ENCODE measurements at regions not wholly inside any gene's neighbourhood (a gene's known extent, or its start where the extent isn't known, plus 50 kb on each side); places are given as distances from the start of the nearest gene placed in this dataset.

DNA sequence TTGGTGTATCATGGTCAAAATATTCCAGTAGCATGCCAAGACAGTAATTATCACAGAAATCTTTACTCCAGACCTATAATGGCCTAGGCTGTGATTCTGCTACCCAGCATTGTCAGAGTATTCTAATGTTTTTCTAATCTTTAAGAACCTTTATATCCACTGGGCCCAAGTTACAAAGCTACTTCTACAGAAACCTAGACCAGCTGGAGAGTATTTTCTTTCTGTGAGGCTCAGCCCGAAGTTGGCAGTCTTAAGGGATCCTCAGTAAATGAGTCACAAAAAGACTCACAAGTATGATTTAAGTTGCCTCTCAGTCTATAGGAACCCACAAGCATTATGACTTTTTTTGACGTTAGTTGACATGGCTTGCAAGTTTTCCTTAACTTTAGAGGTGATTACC is 638.5 kb upstream of the FAM241A start:
- Histone ChIP-seq H3K27ac (no peak overlapping the region), H3K4me1 (no peaks in the 10 kb centered on the region), H3K4me3 (no peak overlapping the region), H3K36me3 (no peaks in the 10 kb centered on the region), H3K27me3 (no peaks in the 10 kb centered on the region), H3K9me3 (no peaks in the 10 kb centered on the region)
- intact Hi-C loops (cut with DNase I; ENCODE audit: low total_unique reads), result no loop called here
- ATAC-seq (no peak), DNase-seq (no peak)
- TF ChIP-seq POLR2A (IDR thresholded peaks at IDR 0.05), result no peak
- TF ChIP-seq, protein P1, sequence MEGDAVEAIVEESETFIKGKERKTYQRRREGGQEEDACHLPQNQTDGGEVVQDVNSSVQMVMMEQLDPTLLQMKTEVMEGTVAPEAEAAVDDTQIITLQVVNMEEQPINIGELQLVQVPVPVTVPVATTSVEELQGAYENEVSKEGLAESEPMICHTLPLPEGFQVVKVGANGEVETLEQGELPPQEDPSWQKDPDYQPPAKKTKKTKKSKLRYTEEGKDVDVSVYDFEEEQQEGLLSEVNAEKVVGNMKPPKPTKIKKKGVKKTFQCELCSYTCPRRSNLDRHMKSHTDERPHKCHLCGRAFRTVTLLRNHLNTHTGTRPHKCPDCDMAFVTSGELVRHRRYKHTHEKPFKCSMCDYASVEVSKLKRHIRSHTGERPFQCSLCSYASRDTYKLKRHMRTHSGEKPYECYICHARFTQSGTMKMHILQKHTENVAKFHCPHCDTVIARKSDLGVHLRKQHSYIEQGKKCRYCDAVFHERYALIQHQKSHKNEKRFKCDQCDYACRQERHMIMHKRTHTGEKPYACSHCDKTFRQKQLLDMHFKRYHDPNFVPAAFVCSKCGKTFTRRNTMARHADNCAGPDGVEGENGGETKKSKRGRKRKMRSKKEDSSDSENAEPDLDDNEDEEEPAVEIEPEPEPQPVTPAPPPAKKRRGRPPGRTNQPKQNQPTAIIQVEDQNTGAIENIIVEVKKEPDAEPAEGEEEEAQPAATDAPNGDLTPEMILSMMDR (IDR thresholded peaks at IDR 0.05 in 4 of 5, conservative IDR thresholded peaks at IDR 0.05 in 1 of 5), result no peak
- in situ Hi-C loops (cut with MboI; ENCODE audit: low sequenced_read_pairs in 4 of 4), result no loop called here

DNA sequence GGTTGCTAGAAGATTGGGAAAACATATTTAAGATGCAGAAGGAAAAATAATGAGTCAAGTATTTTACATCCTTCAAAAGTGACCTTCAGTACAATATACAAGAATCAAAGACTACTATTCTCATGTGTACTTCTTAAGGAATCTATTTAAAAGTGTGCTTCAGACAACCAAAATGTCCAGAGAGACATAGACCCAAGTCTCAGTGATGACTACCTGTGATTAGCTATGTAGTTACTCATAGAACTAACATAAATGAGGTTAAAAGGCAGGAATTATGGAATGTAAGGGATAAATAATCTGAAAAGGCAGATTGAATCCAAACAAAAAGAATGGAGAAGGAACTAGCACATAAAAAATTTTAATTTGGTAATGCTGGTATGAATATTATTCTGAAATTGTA is 634.7 kb upstream of the FAM241A start:
- in situ Hi-C loops (cut with MboI; ENCODE audit: low sequenced_read_pairs in 4 of 4), result no loop called here

DNA sequence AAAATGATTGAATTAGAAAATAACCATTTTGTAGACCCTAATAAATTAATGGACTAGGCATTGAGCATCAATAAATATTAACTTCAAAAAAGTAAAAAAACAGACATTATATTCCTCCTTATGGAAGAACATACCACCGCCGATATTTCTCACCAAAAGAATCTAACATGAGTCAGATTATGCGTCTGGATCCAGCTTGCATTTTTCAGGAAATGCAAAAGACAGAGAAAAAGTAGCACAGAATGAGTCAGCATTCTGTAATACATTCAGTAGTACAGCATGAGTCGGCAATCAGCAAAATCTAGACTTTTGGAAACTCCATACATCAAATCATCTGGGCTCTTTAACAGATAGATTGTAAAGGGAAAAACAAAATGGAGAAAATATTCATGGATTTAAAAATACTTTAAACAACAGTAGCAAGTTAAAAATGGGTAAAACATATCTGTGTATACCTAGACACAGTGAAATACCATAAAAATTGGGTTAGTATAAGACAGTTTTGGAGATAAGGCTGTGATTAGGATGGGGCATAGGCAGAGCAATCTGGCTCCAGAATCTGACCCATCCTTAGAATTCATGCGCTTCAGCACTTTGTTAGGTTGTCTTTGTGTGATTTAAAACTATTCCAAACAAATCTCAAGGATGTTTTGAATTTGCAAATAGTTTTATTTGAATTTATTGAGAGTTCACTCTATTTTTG is 633.0 kb upstream of the FAM241A start:
- TF ChIP-seq POLR2A (IDR thresholded peaks at IDR 0.05), result no peak
- TF ChIP-seq, protein P1 (IDR thresholded peaks at IDR 0.05 in 4 of 5, conservative IDR thresholded peaks at IDR 0.05 in 1 of 5), result no peak
- Histone ChIP-seq H3K4me1 (no peaks in the 10 kb centered on the region), H3K4me3 (no peak overlapping the region), H3K27me3 (no peaks in the 10 kb centered on the region), H3K36me3 (no peaks in the 10 kb centered on the region), H3K9me3 (no peaks in the 10 kb centered on the region), H3K27ac (no peak overlapping the region)
- ATAC-seq (no peak), DNase-seq (no peak)
- in situ Hi-C loops (cut with MboI; ENCODE audit: low sequenced_read_pairs in 4 of 4) (no loop called here), intact Hi-C loops (cut with DNase I; ENCODE audit: low total_unique reads) (no loop called here)

More for the DNA sequence above, 634.7 kb upstream of the FAM241A start:
- Histone ChIP-seq H3K27me3 (no peaks in the 10 kb centered on the region), H3K4me3 (no peak overlapping the region), H3K9me3 (no peaks in the 10 kb centered on the region), H3K4me1 (no peaks in the 10 kb centered on the region), H3K27ac (no peak overlapping the region), H3K36me3 (no peaks in the 10 kb centered on the region)
- ATAC-seq (no peak), DNase-seq (no peak)
- intact Hi-C loops (cut with DNase I; ENCODE audit: low total_unique reads), result no loop called here
- TF ChIP-seq, protein P1 (IDR thresholded peaks at IDR 0.05 in 4 of 5, conservative IDR thresholded peaks at IDR 0.05 in 1 of 5), result no peak
- TF ChIP-seq POLR2A (IDR thresholded peaks at IDR 0.05), result no peak

DNA sequence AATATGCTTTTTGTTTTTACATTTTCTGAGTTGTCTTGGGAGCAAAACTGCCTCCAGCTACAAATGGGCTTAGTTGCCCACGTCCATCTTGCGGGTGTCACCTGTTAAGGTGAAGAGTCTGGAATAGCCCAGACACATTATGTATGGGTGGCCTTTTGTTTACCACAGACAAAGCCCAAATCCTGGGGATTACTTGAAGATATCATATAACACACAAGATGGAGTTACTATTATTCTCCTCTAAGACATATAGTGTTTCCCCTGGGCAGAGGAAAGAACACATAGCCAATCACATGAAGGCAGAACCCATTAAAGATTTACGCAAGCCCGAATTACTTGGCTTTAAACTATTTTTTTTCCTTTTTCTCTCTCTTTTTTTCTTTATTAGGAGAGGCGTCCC is 625.6 kb upstream of the FAM241A start:
- in situ Hi-C loops (cut with MboI; ENCODE audit: low sequenced_read_pairs in 4 of 4), result no loop called here
- no peak for ATAC-seq
- no peaks in the 10 kb centered on the region for H3K36me3 ChIP-seq
- H3K27me3 ChIP-seq, result no peaks in the 10 kb centered on the region
- DNase-seq, result no peak
- intact Hi-C loops (cut with DNase I; ENCODE audit: low total_unique reads), result no loop called here
- H3K4me1 ChIP-seq, result no peaks in the 10 kb centered on the region
- no peak overlapping the region for H3K27ac ChIP-seq
- no peak overlapping the region for H3K4me3 ChIP-seq
- no peak for TF ChIP-seq POLR2A (IDR thresholded peaks at IDR 0.05)
- TF ChIP-seq, protein P1 (IDR thresholded peaks at IDR 0.05 in 4 of 5, conservative IDR thresholded peaks at IDR 0.05 in 1 of 5), result no peak
- H3K9me3 ChIP-seq, result no peaks in the 10 kb centered on the region

DNA sequence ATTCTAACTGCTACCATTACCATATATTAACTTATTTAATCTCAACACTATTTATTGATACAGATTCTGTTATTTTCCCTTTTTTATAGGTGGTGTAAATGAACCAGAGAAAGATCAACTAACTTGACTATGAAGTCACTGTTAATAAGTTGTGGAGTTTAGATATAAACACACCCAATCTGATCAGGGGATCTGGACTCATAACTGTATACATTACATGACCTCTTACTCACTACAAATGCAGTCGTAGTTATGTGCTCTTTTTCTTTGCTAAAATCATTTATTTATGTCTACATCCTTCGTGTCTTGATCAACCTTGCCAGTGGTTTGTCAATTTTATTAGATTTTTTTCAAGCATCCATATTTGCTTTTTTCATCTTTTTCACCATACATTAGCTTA is 614.8 kb upstream of the FAM241A start:
- Histone ChIP-seq H3K27me3 (no peaks in the 10 kb centered on the region), H3K4me3 (no peak overlapping the region), H3K27ac (no peak overlapping the region), H3K9me3 (no peaks in the 10 kb centered on the region), H3K36me3 (no peaks in the 10 kb centered on the region), H3K4me1 (no peaks in the 10 kb centered on the region)
- no peak for TF ChIP-seq POLR2A (IDR thresholded peaks at IDR 0.05)
- TF ChIP-seq, protein P1 (IDR thresholded peaks at IDR 0.05 in 4 of 5, conservative IDR thresholded peaks at IDR 0.05 in 1 of 5), result no peak
- intact Hi-C loops (cut with DNase I; ENCODE audit: low total_unique reads) (no loop called here), in situ Hi-C loops (cut with MboI; ENCODE audit: low sequenced_read_pairs in 4 of 4) (no loop called here)
- ATAC-seq (no peak), DNase-seq (no peak)
